ENCODE measurements at regions not wholly inside any gene's neighbourhood (a gene's known extent, or its start where the extent isn't known, plus 50 kb on each side); places are given as distances from the start of the nearest gene placed in this dataset.

DNA sequence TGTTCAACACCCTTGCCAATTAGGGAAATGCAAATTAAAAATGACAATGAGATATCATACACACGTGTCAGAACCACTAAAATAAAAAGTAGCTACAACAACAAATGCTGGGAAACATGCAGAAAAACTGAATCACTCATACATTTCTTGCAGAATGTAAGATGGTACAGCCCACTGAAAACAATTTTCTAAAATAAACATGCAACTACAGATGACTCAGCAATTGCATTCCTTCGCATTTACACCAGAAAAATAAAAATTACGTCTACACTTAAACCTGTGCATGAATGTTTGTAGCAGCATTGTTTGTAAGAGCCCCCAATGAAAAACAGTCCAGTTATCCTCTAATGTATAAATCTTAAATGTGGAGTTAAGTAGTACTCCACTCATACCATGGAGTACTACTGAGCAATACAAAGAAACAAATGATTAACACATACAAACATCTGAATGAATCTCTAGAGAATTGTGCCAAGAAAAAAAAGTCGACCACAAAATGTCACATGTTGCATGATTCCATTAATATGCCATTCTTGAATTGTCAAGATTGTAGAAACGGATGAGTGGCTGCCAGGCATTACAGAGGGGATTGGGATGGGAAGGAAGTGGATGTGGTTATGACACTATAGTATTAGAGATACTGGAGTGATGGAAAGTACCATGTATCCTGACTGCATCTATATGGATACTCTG, 134.6 kb upstream of the NPSR1 start:
- TF ChIP-seq, protein P1, sequence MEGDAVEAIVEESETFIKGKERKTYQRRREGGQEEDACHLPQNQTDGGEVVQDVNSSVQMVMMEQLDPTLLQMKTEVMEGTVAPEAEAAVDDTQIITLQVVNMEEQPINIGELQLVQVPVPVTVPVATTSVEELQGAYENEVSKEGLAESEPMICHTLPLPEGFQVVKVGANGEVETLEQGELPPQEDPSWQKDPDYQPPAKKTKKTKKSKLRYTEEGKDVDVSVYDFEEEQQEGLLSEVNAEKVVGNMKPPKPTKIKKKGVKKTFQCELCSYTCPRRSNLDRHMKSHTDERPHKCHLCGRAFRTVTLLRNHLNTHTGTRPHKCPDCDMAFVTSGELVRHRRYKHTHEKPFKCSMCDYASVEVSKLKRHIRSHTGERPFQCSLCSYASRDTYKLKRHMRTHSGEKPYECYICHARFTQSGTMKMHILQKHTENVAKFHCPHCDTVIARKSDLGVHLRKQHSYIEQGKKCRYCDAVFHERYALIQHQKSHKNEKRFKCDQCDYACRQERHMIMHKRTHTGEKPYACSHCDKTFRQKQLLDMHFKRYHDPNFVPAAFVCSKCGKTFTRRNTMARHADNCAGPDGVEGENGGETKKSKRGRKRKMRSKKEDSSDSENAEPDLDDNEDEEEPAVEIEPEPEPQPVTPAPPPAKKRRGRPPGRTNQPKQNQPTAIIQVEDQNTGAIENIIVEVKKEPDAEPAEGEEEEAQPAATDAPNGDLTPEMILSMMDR (IDR thresholded peaks at IDR 0.05; ENCODE audit: low read depth, low read length), result no peak
- no peak overlapping the region for H3K4me3 ChIP-seq (ENCODE audit: low read depth, low read length)

DNA sequence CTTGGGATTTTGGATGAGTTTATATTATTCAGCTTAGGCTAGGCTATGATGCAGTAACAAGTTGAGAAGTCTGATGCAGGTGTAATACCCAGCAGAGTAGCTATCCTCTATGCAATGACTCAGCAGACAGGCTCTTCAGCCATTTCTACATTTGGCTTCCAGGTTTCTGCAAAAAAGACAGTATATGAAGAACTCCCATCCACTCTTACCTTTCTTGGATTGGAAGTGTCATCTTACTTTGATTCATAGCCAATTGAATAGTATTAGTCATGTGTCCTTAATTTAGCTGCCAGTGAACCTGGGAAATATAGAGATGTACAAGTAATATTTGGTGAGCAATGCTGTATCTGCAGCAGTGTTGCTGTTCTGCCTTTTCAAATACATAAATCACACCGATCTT, 127.8 kb upstream of the NPSR1 start:
- no peak overlapping the region for H3K4me3 ChIP-seq (ENCODE audit: low read depth, low read length)
- TF ChIP-seq, protein P1 (IDR thresholded peaks at IDR 0.05; ENCODE audit: low read depth, low read length), result no peak

DNA sequence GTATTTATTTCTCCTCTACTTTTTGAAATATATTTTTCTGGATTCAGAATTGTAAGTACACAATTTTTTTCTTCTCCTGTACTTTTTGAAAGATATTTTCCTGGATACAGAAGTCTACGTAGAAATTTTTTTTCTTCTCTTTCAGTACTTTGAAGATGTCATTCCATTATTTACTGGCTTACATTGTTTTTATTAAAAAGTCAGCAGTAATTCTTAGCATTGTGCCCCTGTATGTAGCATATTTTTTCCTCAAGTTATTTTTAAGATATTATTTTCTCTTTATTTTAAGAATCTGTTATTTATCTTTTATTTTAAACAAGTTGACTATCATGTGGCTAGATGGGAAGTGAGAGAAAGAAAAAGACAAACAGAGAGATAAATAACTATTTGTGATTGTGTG, 119.0 kb upstream of the NPSR1 start:
- TF ChIP-seq, protein P1 (IDR thresholded peaks at IDR 0.05; ENCODE audit: low read depth, low read length), result no peak

DNA sequence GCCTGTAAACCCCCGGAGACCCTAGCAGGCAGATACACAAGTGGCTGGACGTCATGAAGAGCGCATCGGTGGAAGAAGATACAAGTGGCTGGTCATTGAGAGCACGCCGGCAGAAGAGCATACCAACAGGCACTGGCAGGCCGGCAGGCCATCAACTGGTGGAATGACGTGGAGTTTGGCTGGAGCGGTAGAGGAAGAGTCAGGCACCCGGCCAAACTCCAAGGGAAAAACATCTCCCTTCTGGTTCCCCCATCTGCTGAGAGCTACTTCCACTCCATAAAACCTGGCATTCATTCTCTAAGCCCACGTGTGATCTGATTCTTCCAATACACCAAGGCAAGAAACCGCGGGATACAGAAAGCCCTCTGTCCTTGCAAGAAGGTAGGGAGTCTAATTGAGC, 113.4 kb upstream of the NPSR1 start:
- H3K4me3 ChIP-seq (ENCODE audit: low read depth, low read length), result no peak overlapping the region
- TF ChIP-seq, protein P1 (IDR thresholded peaks at IDR 0.05; ENCODE audit: low read depth, low read length), result no peak

More for the DNA sequence above, 119.0 kb upstream of the NPSR1 start:
- H3K4me3 ChIP-seq (ENCODE audit: low read depth, low read length), result no peak overlapping the region

DNA sequence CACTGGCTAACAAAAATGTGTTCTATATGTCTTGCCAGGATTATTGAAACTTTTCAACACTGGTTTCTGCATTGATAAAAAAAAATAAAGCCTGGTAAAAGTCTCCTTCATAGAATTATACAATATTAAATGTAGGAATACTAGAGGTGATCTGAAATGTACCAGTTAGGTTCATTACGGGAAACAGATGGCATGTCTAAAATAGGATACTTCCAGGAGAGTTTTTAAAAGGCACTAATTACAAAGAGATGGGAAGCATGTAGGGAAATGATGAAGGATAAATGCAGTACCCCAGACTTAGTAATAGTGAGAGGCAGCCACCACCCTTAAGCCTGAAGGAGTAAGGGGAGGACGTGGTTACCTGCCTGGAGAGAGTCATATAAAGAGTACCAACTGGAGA, 107.0 kb upstream of the NPSR1 start:
- TF ChIP-seq, protein P1 (IDR thresholded peaks at IDR 0.05; ENCODE audit: low read depth, low read length), result no peak
- H3K4me3 ChIP-seq (ENCODE audit: low read depth, low read length), result no peak overlapping the region

DNA sequence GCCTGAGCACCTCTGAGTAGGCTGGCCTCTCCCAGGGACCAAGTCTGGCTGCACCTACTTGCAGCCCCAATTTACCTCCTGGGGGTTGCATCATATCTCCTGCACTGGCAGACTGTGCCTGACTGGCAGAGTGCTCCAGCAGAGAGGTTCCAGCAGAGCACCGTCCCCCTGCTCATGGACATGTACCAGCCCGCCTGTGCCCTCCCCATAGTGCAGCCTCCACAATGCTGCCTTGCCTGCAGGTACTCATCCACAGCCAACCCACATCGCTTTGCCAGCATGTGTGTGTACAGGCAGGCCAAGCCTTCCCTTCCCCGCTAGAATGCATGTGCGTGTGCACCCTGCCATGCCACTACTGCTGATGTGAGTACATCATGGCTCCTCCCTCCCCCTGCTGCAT, 105.5 kb upstream of the NPSR1 start:
- H3K4me3 ChIP-seq (ENCODE audit: low read depth, low read length), result no peak overlapping the region
- TF ChIP-seq, protein P1 (IDR thresholded peaks at IDR 0.05; ENCODE audit: low read depth, low read length), result no peak

DNA sequence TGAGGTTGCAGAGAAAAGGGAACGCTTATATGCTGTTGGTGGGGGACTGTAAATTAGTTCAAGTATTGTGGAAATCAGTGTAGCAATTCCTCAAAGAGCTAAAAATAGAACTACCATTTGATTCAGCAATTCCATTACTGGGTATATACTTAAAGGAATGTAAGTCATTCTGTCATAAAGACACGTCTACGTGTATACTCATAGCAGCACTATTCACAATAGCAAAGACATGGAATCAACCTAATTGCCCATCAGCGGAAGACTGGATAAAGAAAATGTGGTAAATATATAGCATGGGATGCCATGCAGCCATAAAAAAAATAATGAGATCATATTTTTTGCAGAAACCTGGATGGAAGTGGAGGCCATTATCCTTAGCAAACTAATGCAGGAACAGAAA, 100.0 kb upstream of the NPSR1 start:
- TF ChIP-seq, protein P1 (IDR thresholded peaks at IDR 0.05; ENCODE audit: low read depth, low read length), result no peak
- H3K4me3 ChIP-seq (ENCODE audit: low read depth, low read length), result no peak overlapping the region

All from WI38 (cell line).